ENCODE measurements at regions not wholly inside any gene's neighbourhood (a gene's known extent, or its start where the extent isn't known, plus 50 kb on each side); places are given as distances from the start of the nearest gene placed in this dataset.

GRCh38 chr1:58931024-58931423, 147.2 kb upstream of the JUN start:
- TF ChIP-seq JUN (IDR thresholded peaks at IDR 0.05; ENCODE audit: borderline replicate concordance, low read depth, low read length) (no peak), JUN (CRISPR knock-in tag; IDR thresholded peaks at IDR 0.05; ENCODE audit: borderline replicate concordance) (no peak), TSHZ1 (CRISPR knock-in tag; IDR thresholded peaks at IDR 0.05) (no peak), TBL1XR1 (IDR thresholded peaks at IDR 0.05; ENCODE audit: low read length in 2 of 2) (no peak), CTCF (IDR thresholded peaks at IDR 0.05 in 2 of 3, conservative IDR thresholded peaks at IDR 0.05 in 1 of 3; ENCODE audit: insufficient read depth in 2 of 3, low read depth in 1 of 3, low read length in 3 of 3) (no peak), CBFB (CRISPR knock-in tag; IDR thresholded peaks at IDR 0.05) (no peak), TCF7L2 (IDR thresholded peaks at IDR 0.05; ENCODE audit: low read depth, low read length) (no peak)
